Hematopoietic multipotent progenitor cell treated with erythropoietin and hydrocortisone succinate and interleukin-3 and kit ligand, for 6 days (in vitro differentiated cells): ENCODE measurements at regions not wholly inside any gene's neighbourhood (a gene's known extent, or its start where the extent isn't known, plus 50 kb on each side); places are given as distances from the start of the nearest gene placed in this dataset.

Source experiments
- DNase-seq: peaks from one replicate; pipeline ENCODE4 v3.0.0-alpha.2; 2015

DNA sequence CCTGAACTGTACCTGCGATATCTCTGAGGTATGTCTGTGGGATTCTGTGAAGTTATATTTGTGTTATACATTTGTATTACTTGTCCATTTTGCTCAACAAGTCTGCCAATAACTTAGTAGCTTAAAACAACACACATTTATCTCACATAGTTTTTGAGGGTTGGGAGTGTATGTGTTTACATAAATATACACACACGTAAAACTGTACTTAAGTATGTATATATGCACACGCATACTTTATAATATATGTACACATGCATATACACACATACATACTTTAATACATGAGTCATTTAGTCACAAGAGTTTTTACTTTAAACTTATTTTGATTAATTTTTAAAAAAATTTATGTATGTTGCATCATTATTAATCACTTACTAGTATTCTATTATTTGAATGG, 205.9 kb upstream of the EDIL3 start:
- no peak for DNase-seq

DNA sequence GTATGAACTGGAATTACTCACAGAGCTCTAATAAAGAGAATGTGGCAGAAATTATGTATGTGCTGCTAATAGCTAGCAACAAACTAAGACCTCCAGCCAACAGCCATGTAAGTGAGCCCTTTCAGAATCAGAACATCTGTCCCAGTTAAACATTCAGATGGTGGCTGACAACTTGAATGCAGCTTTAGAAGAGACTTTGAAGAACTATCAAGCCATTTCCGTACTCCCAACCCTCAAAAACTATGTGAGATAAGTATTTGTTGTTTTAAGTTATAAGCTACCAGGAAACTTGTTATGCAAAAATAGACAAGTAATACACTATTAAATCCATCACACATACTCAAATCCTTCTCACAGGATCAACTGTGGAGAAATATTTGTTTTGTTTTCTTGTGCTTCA, 205.2 kb upstream of the EDIL3 start:
- no peak for DNase-seq

DNA sequence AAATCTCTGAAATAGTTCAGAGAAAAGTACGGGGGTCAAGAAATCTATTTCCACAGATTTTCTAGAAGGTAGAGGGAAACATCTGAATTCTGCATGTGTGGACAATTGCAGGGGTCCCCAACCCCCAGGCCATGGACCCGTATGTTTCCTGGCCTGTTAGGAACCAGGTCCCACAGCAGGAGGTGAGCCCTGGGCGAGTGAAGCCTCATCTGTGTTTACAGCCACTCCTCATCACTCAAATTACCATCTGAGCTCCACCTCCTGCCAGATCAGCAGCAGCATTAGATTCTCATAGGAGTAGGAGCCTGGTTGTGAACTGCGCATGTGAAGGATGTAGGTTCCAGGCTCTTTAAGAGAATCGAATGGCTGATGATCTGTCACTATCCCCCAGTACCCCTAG, 200.5 kb upstream of the EDIL3 start:
- no peak for DNase-seq

DNA sequence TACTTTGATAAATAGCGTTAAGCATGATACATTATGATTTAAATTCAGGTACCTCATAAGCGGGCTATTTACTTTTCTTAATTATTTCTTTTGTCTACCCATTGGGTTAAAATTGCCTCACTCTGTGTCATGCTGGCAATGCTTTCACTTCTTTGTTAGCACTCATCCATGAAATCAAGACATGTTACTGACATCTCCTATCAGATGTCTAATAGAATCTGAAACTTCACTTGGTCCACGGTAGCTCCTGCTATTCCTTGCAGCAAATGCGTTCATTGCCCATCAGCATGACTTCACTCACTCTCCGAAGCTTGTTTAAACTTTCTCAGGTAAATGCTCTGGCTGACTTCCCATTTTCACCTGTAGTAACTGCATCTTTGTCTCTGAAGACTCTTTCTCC, 193.5 kb upstream of the EDIL3 start:
- DNase-seq = no peak

DNA sequence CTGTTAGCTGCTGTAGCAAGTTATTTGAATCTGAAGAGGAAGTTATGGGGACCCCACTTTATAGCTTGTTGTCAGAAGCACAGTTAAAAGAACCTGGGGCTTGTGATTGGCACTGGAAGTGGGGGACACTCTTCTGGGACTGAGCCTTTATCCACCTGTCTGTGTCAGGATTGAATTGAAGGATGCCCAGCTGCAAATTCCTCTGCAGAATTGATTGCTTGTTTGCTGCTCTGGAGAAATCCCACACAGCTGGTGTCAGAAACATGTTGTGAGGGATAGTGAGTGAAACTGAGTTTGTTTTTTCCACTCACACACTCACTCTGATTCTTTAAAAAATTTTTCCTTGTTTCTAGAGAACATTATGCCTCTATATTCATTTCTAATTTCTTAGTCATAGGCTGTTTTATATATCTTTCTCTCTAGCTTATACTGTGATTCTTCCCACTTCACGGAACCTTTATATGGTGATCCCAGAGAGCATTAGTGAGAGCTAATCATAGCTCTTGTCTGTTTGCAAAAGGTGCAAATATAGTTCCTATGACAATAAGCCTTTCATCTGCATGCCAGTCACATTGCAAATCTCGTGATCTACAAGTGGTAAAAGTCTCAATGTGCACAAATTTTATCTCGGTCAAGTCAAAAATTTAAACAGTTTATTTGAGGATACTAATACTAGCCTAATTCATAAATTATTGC, 188.5 kb upstream of the EDIL3 start:
- DNase-seq = no peak

DNA sequence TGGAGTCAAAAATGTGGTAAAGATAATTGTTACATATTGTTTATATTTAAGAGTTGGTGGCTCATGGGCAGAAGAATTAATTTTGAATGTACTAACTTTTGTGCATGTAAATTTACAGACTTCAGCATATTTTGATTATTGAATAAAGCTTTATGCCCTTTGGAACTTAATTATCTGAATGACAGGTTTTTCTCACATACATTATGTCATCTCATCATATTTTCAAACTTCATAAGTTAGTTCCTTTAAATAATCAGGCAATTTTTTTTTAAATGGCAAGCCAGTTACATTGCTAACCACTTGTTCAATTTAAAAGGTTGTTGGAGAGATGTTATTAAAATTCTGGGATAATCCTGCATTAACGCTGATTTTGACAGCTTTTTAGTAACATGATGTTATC, 184.6 kb upstream of the EDIL3 start:
- DNase-seq = no peak

DNA sequence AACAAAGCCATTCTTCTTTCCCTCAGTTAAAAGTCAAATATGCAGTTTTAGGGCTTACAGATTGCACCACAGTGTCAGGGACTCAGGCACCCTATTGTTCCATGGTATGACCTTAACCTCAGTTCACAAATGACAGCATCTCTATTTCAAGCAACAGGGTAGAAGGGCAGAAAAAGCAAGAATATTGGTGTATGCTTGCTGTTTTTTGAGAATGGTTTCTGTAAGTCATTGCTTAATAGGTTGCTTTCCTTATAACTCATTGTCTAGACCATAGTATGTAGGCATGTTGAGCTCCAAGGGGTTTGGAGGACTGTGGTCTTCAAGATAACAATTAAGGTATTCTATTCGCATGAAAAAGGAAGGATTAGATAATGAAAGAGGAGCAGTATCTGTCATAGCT, 183.5 kb upstream of the EDIL3 start:
- no peak for DNase-seq

DNA sequence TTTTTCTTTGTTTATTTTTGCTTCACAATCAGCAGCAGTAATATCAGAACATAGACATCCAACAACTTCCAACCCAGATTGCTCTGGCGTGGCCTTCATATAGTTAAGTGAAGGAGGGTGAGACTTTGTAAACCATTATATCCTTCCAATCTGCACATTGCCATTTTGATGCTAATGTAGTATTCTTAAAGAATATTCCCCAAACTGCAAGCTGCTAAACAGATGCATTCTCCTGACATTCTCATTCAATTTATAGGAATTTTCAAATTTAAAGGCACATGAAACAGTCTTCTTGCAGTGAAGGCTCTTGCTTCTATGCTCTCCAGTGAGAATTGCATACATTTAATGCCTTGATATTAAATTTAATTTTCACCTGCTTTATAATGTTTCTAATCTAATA, 181.2 kb upstream of the EDIL3 start:
- no peak for DNase-seq

DNA sequence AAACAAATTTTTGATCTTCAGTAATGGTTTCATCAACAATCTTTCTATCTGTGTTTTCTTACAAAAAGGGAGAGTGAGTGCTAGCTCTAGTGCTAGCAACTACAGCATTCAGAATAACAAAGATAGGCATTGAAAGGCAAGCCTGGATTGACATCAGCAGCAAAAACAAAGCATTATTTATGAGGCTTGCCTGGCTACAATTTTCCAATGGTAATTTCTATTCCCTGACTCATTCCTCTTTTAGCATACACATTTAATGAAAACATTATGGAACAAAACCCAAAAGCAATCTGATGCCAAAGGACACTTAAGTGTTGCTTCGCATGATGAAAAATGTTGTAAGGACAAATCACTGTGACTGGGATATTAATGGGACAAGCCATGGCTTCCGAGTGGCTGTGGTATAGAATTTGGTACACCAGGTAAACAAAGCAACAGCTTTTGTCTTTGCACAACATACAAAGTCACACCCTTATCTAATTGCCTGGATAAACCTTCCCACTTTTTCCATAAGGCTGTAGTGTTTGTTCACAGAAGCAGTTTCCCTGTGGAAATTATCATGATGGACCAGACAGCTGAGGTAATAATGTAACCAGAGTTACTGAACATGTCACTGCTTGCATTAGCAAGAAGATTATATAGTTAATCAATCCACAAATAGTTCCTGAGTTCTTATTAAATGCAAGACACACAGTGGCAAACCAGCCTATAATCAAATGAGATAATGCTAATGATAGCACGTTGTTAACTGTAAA, 179.8 kb upstream of the EDIL3 start:
- no peak for DNase-seq

DNA sequence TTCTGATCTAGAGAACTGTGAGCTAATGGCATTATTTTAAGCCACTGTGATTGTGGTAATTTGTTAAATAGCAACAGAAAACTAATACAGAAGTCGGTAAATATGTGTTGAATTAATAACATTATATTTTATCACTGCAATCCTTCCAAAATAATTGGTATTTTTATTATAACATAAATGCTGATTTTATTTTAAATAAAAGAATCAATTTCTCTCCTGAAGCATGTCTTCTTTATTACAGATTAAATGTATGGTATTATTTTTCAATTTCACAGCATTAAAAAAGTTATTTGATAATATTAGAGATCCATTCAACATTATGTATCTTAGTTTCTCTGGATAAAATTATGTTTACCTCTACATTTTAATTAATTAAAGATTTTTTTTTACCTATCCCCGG, 165.5 kb upstream of the EDIL3 start:
- no peak for DNase-seq

DNA sequence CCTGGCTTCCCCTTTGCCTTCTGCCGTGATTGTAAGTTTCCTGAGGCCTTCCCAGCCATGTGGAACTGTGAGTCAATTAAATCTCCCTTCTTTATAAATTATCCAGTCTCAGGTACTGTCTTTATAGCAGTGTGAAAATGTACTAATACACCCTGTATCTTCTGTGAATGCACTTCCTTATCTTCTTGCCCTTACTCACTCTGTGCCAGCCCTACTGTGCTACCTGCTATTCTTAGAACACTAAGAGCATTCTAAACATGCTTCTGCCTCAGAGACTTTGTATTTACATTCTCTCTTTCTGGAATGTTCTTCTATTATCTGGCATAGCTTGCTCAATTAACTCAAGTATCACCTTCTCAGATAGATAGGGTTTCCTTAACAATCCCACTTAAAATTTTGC, 164.4 kb upstream of the EDIL3 start:
- DNase-seq = no peak

DNA sequence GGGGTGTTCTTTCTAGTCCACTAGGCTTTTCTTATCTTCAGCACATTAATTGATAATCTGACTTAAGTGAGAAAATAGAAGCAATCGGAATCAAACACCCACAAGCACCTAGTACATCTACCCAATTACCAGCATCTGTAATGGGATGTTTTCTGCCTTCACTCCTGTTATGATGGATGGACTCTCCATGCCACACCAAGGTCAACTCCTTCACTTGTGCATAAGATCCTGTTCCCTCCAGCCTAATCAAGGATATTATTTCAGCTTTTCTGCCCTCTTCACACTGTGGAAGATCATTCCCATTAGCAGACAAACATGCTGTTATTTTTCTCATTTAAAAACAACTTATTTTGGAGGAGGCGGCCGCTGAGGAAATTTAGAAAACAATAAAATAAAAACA, 162.0 kb upstream of the EDIL3 start:
- no peak for DNase-seq

DNA sequence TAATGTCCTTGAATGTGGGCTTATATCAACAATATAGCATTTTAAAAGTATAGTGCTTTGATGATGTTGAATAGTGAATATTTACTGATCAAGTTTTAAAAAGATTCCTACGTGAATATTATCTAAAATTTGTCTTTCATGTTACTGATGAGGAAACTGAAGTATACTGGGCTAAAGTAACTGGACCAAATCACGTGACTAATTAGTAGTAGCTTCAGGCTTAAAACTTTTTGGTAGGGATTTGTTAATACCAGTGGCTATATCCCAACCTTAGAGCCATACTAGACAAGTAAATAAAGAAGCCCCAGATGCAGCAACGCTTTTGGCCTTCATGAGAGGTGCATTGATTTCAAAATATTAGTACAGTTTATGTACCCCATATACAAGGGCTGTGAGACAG, 152.1 kb upstream of the EDIL3 start:
- no peak for DNase-seq

DNA sequence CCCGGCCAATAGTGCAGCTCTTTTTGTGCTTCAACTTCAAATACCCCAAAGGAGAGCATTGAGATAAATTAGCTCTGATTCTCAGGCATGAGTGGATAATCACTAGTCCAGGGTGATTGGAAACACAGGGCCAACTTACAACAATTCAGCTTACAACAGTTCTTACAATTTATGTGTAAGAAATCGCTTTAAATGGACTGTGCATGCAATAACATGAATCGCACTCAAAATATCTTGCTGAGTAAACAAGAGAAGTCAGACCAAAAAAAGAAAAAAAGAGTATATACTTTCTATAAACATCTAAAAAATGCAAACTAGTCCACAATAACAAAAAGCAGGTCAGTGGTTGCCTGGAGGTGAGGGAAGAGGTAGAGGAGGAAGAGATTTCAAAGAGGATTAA, 150.6 kb upstream of the EDIL3 start:
- DNase-seq = no peak

DNA sequence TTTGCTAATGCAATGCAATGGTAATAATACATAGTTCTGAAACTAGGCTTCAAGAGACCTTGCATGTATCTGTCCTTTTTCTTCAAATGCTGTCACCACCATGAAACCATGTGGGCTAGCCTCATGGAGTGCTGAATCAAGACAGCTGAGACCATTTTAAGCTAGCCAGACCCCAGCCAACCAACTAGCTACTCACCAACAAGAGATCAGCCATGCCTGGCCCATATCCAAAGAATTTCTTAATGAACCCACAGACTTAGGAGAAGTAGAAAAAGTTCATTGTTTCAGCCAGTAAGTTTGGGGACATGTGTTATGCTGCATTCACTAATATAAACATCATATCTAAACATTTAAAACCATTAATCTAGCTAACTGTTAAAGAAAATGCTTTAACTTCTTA, 139.8 kb upstream of the EDIL3 start:
- no peak for DNase-seq

DNA sequence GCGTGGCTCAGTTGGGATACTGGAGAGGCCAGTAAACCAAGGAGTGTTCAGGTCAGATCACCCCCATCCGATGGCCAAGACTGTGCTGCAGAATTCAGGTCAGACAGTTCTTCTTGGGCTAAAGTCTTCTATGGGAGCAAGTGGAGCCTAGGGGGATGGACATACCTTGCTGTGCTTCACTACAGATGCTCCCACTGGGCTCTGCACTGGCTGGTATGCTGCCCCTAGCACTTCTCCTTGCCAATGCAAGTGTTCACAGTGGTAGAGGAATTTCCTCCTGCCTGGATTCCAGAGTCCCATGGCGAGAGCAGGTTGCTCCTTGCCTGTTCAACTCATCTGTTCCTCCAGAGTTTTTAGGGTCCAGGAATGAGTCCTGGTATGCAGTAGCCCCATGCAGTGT, 134.2 kb upstream of the EDIL3 start:
- no peak for DNase-seq

DNA sequence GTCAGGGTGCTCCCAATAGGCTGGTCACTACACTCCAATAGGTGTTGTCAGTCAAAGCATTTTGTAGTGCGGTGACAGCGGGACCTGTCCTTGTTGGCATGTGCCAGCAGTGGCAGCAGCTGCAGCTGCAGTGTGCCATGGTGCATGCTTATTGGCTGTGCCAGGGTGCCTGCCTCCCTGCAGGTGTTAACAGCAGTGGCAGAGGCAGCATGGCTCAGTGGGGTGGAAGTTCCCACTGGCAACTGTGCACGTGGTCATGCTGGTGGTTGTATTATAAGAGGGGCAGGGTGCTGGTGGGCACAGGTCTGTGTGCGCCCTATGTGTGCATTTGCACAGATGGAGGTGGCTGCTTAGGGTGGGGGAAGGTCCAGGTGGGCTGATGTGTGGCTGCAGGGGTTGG, 133.7 kb upstream of the EDIL3 start:
- no peak for DNase-seq

DNA sequence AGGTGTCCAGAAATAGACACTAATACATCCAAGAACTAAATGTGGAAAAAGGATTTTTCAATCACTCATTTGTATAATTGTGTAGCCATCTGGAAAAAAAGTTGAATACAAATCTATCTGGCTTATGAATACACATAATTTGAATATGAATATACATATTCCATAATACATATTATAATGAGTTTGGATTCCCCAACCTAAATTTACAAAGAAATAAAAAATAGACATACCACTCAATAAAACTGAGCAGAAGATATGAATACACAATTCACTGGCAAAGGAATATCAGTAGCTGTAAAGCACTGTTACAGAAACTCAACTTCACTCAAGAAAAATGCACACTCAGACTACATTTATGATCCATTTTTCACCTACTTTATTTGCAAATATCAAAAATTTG, 121.9 kb upstream of the EDIL3 start:
- no peak for DNase-seq

DNA sequence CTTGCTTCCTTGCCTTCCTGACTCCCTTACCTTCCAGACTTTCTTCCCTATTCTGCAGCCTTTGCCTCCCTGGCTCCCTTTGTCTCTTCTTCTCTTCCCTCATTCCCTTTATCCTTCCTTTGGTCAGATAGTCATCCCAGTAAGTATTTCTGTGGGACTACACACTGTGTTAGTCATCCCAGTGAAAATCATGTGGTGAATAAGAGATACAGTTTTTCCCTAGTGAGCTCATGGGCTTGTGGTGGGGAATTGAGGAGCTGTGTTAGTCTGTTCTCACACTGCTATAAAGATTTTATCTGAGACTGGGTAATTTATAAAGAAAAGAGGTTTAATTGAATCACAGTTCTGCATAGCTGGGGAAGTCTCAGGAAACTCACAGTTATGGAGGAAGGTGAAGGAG, 109.8 kb upstream of the EDIL3 start:
- no peak for DNase-seq

DNA sequence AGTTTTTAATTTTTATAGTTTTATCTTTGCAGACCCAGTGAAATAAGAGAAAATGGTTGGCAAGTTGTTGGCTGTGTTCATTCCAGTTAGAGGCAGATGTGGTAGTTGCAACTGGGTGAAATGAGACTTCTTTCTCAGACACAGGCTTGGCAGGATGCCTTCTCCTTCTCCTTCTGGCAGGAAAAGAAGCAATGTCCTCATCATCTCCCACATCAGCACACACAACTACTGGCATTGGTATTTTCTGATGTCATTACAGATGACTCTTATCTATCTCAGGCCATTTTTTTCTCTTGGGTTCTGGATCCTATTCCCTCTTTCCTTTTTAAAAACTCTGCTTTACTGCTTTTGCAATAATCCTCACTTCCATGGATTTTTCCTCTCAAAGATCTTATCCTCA, 103.3 kb upstream of the EDIL3 start:
- DNase-seq = no peak

DNA sequence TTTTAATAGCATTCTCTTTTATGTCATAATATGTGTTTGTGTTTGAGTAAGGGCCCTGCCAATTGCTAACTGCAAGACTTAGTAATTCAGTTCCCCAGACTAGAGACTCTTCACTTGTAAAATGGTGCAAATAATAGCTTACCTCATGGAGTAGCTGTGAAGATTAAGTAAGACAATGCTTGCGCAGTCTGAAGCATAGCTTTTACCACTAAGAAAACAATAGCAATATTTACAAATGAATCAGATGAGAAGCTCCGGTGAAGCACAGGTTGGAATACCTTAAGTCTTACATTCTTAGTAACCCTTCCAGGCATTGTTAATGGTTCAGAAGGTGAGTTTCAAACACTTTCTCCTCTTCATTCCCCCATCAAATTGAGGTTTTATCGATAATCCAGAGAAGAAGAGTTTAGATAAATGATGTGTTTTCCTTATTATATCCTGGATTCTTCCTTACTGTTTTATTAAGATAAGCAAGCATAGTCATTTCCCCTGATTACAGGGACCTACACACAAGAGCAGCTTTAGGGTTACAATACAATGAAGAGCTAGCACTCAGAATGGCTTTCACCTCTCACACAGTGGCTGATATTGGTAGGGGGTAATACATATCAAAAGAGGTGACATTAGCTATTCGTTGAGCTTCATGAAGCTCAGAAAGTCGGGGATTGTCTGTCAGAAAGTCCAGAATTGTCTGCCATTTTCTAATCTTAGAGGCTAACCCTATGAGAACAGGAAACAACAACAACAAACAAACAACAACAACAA, 96.4 kb upstream of the EDIL3 start:
- DNase-seq = no peak

DNA sequence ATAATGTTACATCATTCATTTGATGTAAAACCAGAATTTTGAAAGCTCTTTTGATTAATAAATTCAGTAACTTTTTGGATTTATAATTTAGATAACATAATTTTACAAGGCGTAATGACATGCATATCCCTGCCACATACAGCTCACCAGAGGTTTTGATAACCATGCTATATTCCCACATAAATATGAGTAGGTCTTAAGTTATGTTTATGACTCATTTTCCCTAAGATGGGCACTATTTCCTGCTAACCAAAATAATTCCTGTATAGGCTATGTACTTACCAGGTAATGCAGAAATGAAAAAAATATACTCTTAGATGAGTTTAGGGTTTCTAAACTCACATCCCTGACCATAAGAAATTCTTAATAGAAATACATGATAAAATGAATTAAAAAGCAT, 93.9 kb upstream of the EDIL3 start:
- DNase-seq = no peak

DNA sequence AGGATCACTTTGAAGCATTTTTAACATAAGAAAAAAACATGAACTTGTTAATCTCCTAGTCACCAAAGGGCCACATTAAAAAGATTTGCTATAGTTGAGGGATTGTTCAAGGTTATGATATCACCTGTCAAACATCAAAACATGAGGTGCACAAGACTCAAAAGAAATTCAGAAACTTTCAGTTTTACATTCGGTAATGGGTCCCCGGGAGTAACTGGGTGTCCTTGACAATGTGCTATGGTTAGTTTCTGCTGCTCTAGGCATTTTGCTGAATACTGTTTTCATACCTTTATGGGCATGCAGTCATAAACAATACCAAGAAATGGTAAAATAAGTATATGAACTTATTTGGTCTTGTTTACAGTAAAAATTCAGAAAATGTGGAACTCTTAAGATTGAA, 92.8 kb upstream of the EDIL3 start:
- DNase-seq = no peak

DNA sequence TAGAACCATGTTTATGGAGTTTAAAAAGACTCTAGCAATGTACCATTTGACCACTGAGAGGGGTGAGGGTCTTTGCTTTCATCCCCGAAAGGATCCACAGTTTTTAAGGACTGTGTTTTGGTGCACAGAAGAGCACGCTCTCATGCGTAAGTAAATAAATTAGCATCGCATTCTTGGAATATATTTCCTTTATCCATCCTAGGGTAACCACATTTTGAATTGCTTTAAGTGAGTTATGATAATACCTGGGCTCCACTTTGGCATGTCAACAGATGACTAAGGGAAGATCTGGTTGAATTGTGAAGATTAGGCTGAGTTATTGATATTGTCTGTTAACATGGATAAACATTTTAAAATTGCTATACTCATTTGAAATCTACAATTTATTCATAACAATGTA, 89.4 kb upstream of the EDIL3 start:
- DNase-seq = no peak
